ENCODE measurements at regions not wholly inside any gene's neighbourhood (a gene's known extent, or its start where the extent isn't known, plus 50 kb on each side); places are given as distances from the start of the nearest gene placed in this dataset.
A peak's percentile ranks its signal among the peaks of the same experiment; 100 is the strongest.
"Not testable (repeated sequence)": the region's sequence is repeated elsewhere in the genome, so short reads cannot be mapped to it uniquely, and the experiment has no call there.

DNA sequence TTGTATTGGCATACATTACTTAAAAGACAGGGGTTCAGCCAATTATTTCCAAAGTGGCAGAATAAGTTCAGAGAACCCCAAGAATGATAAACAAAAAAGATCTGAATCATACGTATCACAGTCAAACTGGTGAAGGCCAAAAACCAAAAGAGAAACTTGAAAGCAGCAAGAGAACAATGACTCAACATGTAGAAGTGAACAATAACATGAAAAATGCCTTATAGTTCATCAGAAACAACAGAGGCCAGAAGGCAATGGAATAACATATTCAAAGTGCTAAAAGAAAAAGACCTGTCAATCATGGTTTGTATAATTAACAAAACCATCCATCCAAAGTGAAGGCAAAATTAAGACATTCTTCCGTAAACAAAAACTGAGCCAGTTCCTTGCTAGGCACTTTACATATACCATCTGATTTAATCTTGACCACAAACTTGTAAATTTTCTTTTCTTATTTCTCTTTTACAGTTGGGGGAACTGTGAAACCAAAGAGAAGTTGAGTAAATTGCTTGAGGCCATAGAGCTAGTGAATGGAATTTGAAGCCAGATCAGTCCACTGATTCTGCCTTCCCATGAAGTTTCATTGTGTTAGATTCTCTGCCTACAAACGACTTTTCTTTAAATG, 232.1 kb upstream of the SEL1L start:
- DNase-seq, result no peak

GRCh38 chr14:81766321-81766915, 232.8 kb upstream of the SEL1L start:
- no peak for DNase-seq

- DNase-seq, result no peak
These were observed 233.8 kb upstream of the SEL1L start for GRCh38 chr14:81767266-81767995.

DNA sequence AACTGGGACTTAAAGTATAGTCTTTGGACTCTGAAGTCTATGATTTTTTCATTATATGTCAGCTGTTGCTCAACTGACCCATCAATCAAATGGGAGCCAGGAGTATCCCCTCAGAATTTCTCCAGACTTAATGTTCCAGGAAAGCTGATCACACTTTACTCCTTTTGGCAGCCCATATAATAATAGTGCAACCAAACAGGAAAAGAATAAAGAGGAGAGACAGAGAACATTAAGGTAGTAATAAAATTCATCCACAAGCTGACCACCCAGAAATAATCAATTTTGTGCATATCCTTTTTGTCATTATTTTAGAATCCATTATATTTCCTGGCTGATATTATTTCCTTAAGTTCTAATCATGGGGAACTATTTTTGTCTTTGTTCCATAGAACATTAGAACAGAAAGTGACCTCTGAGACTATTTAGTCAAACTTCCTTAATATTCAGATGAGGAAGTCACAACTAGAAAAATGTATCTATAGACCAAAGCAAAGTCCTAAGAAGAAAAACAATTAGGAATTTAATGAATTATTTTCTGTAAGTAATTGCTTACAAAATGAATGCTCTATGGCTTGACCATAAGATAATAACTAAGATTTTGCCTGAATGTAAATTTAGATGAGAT, 238.1 kb upstream of the SEL1L start:
- DNase-seq, result no peak

DNA sequence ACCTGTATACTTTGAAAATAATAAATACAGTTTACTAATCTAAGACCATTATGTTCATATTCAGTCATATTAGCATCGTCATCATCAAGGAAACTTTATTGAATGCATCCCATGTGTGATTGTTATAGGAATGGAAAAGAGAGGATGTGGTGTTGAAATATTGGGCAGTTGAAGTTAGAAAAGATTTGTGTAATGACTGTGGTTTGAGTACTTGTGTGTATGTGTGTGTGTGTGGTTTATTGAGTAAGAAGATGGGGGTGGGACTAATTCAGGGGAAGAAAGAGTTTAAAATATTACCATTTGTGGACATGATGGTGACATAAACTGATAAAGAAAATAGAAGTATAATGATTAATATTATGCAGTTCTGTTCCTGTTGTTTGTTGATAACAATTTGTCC, 238.7 kb upstream of the SEL1L start:
- DNase-seq, result no peak

DNA sequence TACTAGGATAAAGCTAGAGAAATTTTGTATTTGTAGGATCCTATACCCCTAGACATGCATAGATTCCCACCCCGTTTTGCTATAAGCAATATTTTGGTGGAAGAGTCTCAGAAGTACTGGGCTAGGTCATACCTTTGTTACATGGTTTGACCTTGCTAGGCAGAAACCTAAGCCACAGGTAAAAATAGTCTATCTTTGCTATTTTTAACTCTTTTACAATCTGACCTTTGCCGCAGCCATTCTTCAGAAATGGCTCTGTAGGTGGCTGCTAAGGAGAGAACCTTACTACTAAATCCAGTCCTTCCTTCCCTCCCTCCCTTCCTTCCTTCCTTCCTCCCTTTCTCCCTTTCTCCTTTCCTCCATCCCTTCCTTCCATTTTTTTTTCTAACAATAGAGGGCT, 242.9 kb upstream of the SEL1L start:
- DNase-seq, result no peak

- not testable (repeated sequence) for DNase-seq
These were observed 248.1 kb upstream of the SEL1L start for GRCh38 chr14:81781798-81782197.

GRCh38 chr14:81784084-81784483, 250.4 kb upstream of the SEL1L start:
- no peak for DNase-seq

DNA sequence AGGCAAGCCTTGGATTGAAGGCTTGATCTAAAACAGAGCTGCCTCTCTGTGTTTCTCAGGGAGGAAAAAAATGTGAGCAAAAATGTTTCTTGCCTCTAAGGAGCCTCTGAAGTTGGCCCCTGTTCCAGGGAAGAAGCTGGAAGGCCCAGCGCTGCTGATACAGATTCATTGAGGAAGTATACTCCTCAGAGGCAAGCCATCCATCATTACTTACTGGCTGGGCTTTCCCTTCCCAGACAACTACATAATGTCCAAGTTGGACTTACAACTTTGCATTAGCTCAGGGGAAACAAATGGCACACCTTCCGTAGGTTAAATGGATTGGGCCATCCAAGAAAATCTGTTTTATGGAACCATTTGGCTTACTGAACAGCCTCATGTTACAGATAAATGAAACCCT, 263.7 kb upstream of the SEL1L start:
- no peak for DNase-seq

DNA sequence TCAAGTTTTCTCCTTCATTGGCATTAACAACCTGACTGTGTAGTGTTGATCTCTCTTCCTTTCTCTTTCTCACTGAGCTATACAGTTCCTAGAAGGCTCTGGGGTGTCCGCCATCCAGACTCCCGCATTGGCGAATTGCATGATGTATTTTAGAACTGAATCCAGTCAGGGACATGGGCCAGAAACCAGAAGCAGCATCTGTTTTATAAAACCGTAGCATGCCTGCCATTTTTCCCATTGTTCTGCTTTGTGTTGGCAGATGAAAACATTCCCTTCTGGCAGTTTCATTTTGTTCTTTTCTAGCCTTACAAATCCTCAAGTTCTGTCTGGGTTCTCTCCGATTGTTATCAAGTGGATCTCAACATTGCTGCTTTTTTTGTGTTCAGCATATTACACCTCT, 268.3 kb upstream of the SEL1L start:
- no peak for DNase-seq

GRCh38 chr14:81802341-81802740, 268.7 kb upstream of the SEL1L start:
- DNase-seq, result no peak

GRCh38 chr14:81805785-81806184, 272.1 kb upstream of the SEL1L start:
- peak; percentile 5 for DNase-seq

DNA sequence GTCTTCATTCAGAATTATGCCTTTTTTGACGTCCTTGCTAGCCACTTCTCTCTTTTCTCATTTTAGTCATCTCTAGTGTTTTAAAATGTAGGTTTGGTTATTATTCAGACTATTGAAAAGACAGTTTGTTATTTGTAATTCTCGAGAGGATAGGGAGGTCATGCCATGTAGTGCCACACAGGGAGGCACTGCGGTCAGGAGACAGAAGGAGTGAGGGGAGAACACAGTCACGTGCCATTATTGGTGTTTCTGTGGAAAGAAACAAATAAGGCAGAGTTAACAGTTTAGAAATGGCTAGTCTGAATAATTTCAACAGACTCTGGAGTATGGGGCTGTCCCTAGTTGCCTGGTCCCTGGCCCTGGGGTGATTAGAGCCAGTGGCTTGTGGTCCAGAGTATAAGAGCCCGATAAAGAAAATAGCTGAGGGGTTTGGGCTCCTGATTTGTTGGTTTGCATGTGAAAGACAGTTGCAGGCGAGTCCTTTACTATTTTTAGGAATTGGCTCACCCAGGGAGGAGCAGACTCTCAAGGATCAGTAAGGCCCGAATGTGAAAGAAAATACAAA, 278.1 kb upstream of the SEL1L start:
- no peak for DNase-seq

DNA sequence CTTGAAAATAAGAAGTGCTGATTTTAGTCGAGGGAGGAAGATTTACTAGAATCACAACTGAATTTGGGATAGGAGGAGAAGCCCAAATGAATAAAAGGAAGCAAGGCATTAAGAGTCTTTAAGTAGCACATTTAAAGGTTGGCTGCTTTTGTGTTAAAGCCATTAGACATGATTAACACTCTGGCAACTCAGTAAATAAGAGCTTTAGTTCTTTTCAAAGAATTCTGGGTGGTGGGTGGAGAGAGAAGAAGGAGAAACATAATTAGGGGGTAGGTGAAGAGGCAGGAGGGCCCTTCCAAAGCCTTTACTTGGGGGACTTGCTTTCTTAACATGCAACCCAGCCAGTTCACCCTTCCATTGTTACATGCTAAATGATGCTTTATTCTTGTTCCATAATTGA, 284.6 kb upstream of the SEL1L start:
- DNase-seq, result no peak

DNA sequence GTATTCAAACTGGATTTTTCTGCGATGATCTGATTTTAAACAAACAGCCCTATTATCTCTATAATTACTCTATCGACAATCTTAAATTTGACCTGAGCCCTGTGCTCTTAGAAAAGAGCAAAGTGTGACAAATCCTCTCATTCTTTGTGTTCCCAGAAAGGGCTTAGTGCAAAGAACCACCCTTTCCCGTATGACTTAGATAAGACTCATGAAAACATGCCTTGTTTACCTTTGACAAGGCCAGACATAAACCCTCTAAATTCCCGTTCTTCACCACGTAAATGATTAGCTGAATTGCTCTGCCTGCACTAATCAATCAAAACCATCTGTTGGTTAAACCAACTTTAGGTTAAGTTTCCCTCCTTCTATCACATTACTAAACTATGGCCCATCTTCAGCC, 285.7 kb upstream of the SEL1L start:
- peak; percentile 1 for DNase-seq

- DNase-seq, result no peak
These were observed 286.3 kb upstream of the SEL1L start for GRCh38 chr14:81819910-81820309.

GRCh38 chr14:81826081-81826480, 292.4 kb upstream of the SEL1L start:
- no peak for DNase-seq

GRCh38 chr14:81829447-81829846, 295.8 kb upstream of the SEL1L start:
- DNase-seq, result no peak

GRCh38 chr14:81831128-81831820, 297.6 kb upstream of the SEL1L start:
- DNase-seq, result peak; percentile 9

GRCh38 chr14:81834308-81834707, 300.7 kb upstream of the SEL1L start:
- DNase-seq, result peak; percentile 12

- no peak for DNase-seq
These were observed 303.7 kb upstream of the SEL1L start for GRCh38 chr14:81837304-81837703.

DNA sequence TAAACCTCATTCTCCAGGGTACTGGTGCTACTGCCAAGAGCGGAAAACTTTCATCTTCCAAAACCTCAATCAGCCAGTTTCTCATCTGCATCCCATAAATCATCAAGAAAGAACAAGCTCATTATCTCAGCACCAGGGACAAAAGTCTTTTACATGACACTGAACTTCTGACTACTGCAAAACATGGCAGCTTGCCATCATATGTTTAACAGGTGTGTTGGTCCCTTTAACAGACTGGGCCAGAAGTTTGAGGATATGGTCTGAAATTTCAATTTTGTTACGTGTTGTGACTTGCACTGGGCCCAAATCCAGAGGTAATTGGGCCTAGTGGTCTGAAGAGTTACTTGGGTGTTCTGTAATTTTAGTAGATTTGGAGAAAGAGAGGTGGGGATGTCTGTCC, 305.4 kb upstream of the SEL1L start:
- no peak for DNase-seq

- DNase-seq, result no peak
These were observed 307.7 kb upstream of the SEL1L start for GRCh38 chr14:81841346-81841745.

Data from DMS53 (cell line).